Epithelial cell of esophagus (primary cell): ENCODE measurements at regions not wholly inside any gene's neighbourhood (a gene's known extent, or its start where the extent isn't known, plus 50 kb on each side); places are given as distances from the start of the nearest gene placed in this dataset.

Experiments used
- DNase-seq: peaks from one replicate; pipeline ENCODE4 v3.0.0; 2010; ENCODE audit warnings: low read depth
- H3K4me3 ChIP-seq: 2 replicates; pipeline ENCODE4 v1.5.1; 2011; ENCODE audit warnings: mild to moderate bottlenecking, low read length, control low read depth
- CTCF ChIP-seq: IDR thresholded peaks from 2 replicates; pipeline ENCODE4 v1.5.1; 2011; ENCODE audit warnings: low read depth, mild to moderate bottlenecking, low read length, control low read depth, inconsistent platforms; ENCODE audit not compliant: insufficient read depth; ENCODE audit errors: missing control alignments

- H3K4me3 ChIP-seq = no peak overlapping the region
- DNase-seq = no peak
- no peak for TF ChIP-seq CTCF
Measured at GRCh38 chr13:20288561-20288960, 56.4 kb upstream of the GJB6 start.

- no peak for DNase-seq
- TF ChIP-seq CTCF = no peak
- H3K4me3 ChIP-seq = no peak overlapping the region
Measured at GRCh38 chr13:20287976-20288375, 55.9 kb upstream of the GJB6 start.

DNA sequence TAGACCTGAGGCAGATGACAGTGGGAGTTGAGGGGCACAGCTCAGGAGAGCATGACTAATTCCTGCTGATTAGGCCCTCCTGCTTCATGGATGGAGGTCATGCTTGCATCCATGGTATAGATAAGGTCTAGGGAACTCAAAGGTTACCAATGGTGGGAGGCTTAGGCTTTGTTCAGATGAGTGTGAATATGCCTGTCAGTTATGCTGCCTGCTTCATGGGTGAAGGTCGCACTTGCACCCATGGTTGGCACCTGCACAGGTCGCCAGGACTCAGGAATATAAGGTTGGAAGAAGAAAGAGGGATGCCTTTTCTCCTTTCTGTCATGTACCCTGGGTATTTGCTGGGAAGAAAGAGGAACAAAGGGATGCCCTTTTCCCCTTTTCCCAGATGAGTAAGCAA lies 53.4 kb upstream of the GJB6 start:
- DNase-seq = no peak
- no peak for TF ChIP-seq CTCF
- H3K4me3 ChIP-seq = no peak overlapping the region
